Ovary (tissue), 7 donors: ENCODE measurements at regions not wholly inside any gene's neighbourhood (a gene's known extent, or its start where the extent isn't known, plus 50 kb on each side); places are given as distances from the start of the nearest gene placed in this dataset.
A peak's percentile ranks its signal among the peaks of the same experiment; 100 is the strongest.
"Not testable (repeated sequence)": the region's sequence is repeated elsewhere in the genome, so short reads cannot be mapped to it uniquely, and the experiment has no call there.

ENCODE experiments used
- DNase-seq, 5 donors: peaks; one replicate each; pipeline ENCODE4 v3.0.0-alpha.2; 2019 to 2020
- H3K27ac ChIP-seq, 2 donors: fragments of 200-600 bp; one replicate each; pipeline versions ENCODE4 v1.5.1 to v1.8.0; 2019 to 2022
- H3K27me3 ChIP-seq: fragments of 200-600 bp; one replicate; pipeline ENCODE4 v1.8.0; 2022
- H3K36me3 ChIP-seq: fragments of 200-600 bp; sonication (generic); one replicate; pipeline ENCODE4 v1.5.1; 2019
- H3K4me1 ChIP-seq: one replicate; pipeline ENCODE4 v1.8.1; 2013; ENCODE audit warnings: mild to moderate bottlenecking, moderate library complexity; ENCODE audit not compliant: insufficient read depth
- H3K4me3 ChIP-seq: fragments of 200-600 bp; sonication (generic); one replicate; pipeline ENCODE4 v1.5.1; 2017
- H3K9me3 ChIP-seq, 2 donors: fragments of 200-600 bp in 1 of 2; sonication (generic) in 1 of 2; one replicate each; pipeline versions ENCODE4 v1.5.1 to v1.8.1; 2013 to 2019; ENCODE audit warnings: mild to moderate bottlenecking in 1 of 2, moderate library complexity in 1 of 2
- CTCF ChIP-seq, 3 donors: fragments of 450-650 bp in 2 of 3; fragments of 200-600 bp in 1 of 3; IDR thresholded peaks; one replicate each; pipeline versions ENCODE4 v1.5.1 to v1.8.0; 2016 to 2022; ENCODE audit warnings: antibody characterized with exemption in 3 of 3, mild to moderate bottlenecking in 1 of 3
- EP300 ChIP-seq: sonication (generic); formaldehyde crosslinking; IDR thresholded peaks from one replicate; pipeline ENCODE4 v1.6.1; 2017; ENCODE audit warnings: antibody characterized with exemption
- POLR2A ChIP-seq: fragments of 450-650 bp; IDR thresholded peaks from one replicate; pipeline ENCODE4 v1.6.1; 2017; ENCODE audit warnings: antibody characterized with exemption, mild to moderate bottlenecking, moderate library complexity
- WGBS, 3 donors: extraction: QIAGEN DNeasy Blood & Tissue Kit in 1 of 3; methylation state at CpG; one replicate each; pipeline versions ENCODE4 v1.1.5 to v1.1.7; 2013 to 2017; 5-methylcytosine and 5-hydroxymethylcytosine counted together
- intact Hi-C, 4 donors: fragments of 100-400 bp; cut with DNase I; formaldehyde crosslinking; loops; one replicate each; pipeline versions ENCODE4 v1.11.0 to v1.15.1; 2022 to 2023
- donor health status: DM: no; HTN: no; CAD: no; lungs with moderate emphysema.
- donor health status: DM: no; HTN: no; CAD: no.
- donor health status: Bipolar disorder and iron deficiency.
- donor health status: DM: no; HTN: no; CAD: no.
- donor health status: DM: yes; HTN: yes; CAD: no.

DNA sequence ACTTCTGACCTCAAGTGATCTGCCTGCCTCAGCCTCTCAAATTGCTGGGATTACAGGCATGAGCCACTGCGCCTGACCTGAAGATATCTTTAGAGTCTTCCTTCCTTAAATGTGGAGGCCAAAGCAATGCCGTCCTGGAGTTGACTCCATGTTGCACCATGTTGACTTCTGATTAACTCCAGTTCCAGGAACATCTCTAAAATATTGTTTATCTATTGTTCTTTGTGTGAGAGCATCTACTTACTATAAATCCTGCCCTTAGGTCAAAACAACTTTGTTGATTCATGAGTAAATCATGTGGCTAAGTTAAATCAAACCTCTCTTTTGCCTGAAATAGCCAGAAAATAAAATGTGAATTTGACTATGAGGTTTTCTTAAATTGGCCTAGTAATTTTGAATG, 56.6 kb upstream of the CAPRIN1 start:
- no peaks in the 10 kb centered on the region for H3K36me3 ChIP-seq
- H3K4me1 ChIP-seq: no peaks in the 10 kb centered on the region
- intact Hi-C loops: loop anchor here (5.0 to 10.0 kb wide), 3 partner anchors 177 to 370 kb away; no protein-coding TSS in a partner anchor
- WGBS, 3 donors: 76 to 83% (median 81%) methylated on average over 2 of the region's 2 CpGs
- H3K27me3 ChIP-seq: no peaks in the 10 kb centered on the region
- H3K4me3 ChIP-seq: no peak overlapping the region
- TF ChIP-seq POLR2A (no peak), CTCF (IDR thresholded peaks at IDR 0.05) (no peak), EP300 (no peak)
- no peak for DNase-seq
- H3K27ac ChIP-seq: no peak overlapping the region
- no peaks in the 10 kb centered on the region for H3K9me3 ChIP-seq

DNA sequence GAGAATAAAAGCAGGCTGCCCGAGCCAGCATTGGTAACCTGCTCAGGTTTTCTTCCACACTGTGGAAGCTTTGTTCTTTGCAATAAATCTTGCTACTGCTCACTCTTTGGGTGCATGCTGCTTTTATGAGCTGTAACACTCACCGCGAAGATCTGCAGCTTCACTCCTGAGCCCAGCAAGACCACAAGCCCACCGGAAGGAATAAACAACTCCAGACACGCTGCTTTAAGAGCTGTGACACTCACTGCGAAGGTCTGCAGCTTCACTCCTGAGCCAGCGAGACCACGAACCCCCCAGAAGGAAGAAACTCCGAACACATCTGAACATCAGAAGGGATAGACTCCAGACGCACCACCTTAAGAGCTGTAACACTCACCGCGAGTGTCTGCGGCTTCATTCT, 60.4 kb upstream of the CAPRIN1 start:
- H3K9me3 ChIP-seq, DNase-seq, H3K27me3 ChIP-seq, H3K4me3 ChIP-seq, H3K27ac ChIP-seq, H3K4me1 ChIP-seq, H3K36me3 ChIP-seq: not testable (repeated sequence)
- 66 to 74% (median 68%) methylated on average over 13 of the region's 13 CpGs for WGBS, 3 donors
- intact Hi-C loops: loop anchor here in 1 of 4 donors (10.0 kb wide), 1 partner anchor 374 kb away; no protein-coding TSS in a partner anchor

GRCh38 chr11:33990131-33990530, 61.4 kb upstream of the CAPRIN1 start:
- H3K4me3 ChIP-seq, H3K27ac ChIP-seq, H3K27me3 ChIP-seq, H3K4me1 ChIP-seq, H3K9me3 ChIP-seq, H3K36me3 ChIP-seq: not testable (repeated sequence)
- WGBS, 3 donors: 90 to 96% (median 91%) methylated on average over 24 to 32 of the region's 32 CpGs
- intact Hi-C loops: loop anchor here in 1 of 4 donors (10.0 kb wide), 1 partner anchor 375 kb away; no protein-coding TSS in a partner anchor
- peak in 1 of 5 donors; percentile 29 for DNase-seq

DNA sequence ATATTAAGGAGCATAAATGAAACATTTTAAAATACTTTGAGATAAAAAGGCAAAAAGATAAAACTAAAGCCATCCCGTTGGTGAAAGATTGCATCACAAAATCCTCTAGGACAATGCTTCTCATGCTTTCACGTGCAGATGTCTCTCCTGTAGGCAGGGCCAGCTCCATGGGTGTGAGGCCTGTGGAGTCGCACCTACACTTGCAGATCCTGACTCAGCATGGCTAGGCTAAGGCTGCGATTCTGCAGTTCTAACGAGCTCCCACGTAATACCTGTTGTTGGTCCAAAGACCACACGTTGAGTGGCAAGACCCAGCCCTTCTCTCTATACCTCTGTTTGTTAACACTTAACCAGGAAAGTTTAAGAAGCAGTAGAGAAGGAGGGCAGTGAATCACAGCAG, 62.1 kb upstream of the CAPRIN1 start:
- Histone ChIP-seq H3K27me3 (no peaks in the 10 kb centered on the region), H3K4me1 (no peaks in the 10 kb centered on the region), H3K36me3 (no peaks in the 10 kb centered on the region), H3K27ac (no peak overlapping the region), H3K4me3 (no peak overlapping the region), H3K9me3 (no peaks in the 10 kb centered on the region)
- intact Hi-C loops: loop anchor here in 1 of 4 donors (10.0 kb wide), 1 partner anchor 135 kb away; no protein-coding TSS in a partner anchor
- WGBS, 3 donors: 67 to 70% (median 68%) methylated on average over 7 of the region's 7 CpGs
- no peak for DNase-seq
- no peak for TF ChIP-seq POLR2A
- TF ChIP-seq EP300: no peak
- no peak for TF ChIP-seq CTCF (IDR thresholded peaks at IDR 0.05)

GRCh38 chr11:33988586-33989370, 62.8 kb upstream of the CAPRIN1 start:
- DNase-seq: no peak
- Histone ChIP-seq H3K4me3 (no peak overlapping the region), H3K4me1 (no peaks in the 10 kb centered on the region), H3K9me3 (no peaks in the 10 kb centered on the region), H3K27me3 (no peaks in the 10 kb centered on the region), H3K27ac (no peak overlapping the region), H3K36me3 (no peaks in the 10 kb centered on the region)
- 85 to 89% (median 88%) methylated on average over 7 of the region's 7 CpGs for WGBS, 3 donors
- intact Hi-C loops: loop anchor here in 1 of 4 donors (10.0 kb wide), 1 partner anchor 134 kb away; no protein-coding TSS in a partner anchor
- no peak for TF ChIP-seq EP300

DNA sequence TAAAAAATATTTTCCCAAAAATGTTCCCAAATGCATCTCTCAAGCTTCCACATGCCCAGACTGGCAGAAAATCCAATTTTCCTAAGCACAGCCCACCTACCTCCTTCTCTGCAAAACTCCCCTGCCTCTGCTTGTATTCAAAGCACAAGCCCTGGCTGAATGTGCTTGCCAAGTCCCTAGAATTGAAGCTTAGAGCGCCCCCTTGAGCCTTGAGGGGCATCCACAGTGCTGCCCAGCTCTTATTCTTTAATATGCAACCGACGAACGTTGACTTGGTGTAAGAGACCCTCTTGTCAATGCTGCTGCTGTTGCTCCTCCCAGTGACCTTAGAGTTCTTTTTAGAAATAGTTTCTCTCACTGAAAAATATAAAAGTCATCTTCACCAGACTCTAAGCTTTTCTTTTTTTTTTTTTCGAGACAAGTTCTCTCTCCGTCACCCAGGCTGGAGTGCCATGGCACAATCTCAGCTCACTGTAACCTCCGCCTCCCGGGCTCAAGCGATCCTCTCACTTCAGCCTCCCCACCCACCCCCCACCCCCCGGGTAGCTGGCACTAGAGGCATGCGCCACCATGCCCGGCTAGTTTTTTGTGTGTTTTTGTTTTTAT, 63.5 kb upstream of the CAPRIN1 start:
- TF ChIP-seq EP300 (no peak), POLR2A (no peak), CTCF (IDR thresholded peaks at IDR 0.05) (peak in 2 of 3 donors; percentile 17 to 35)
- DNase-seq: peak; percentile 35 to 63 (median 44)
- no peaks in the 10 kb centered on the region for H3K36me3 ChIP-seq
- intact Hi-C loops: loop anchor here in 1 of 4 donors (10.0 kb wide), 1 partner anchor 133 kb away; no protein-coding TSS in a partner anchor
- H3K27me3 ChIP-seq: no peaks in the 10 kb centered on the region
- WGBS, 3 donors: 49 to 51% (median 49%) methylated on average over 12 of the region's 12 CpGs
- H3K4me3 ChIP-seq: no peak overlapping the region
- H3K4me1 ChIP-seq: no peaks in the 10 kb centered on the region
- H3K9me3 ChIP-seq: no peaks in the 10 kb centered on the region
- H3K27ac ChIP-seq: no peak overlapping the region
